Adrenal gland (tissue), 5 donors: ENCODE measurements at regions not wholly inside any gene's neighbourhood (a gene's known extent, or its start where the extent isn't known, plus 50 kb on each side); places are given as distances from the start of the nearest gene placed in this dataset.

Source experiments
- CTCF ChIP-seq, 6 experiments: fragments of 450-650 bp in 4 of 6; fragments of 200-600 bp in 2 of 6; sonication (generic) in 1 of 6; IDR thresholded peaks; 1 replicate in 5 of 6; 2 replicates in 1 of 6; pipeline versions ENCODE4 v1.5.1 to v1.8.0; 2016 to 2021; ENCODE audit warnings: antibody characterized with exemption in 6 of 6, mild to moderate bottlenecking in 2 of 6, moderate library complexity in 1 of 6
- POLR2A ChIP-seq, 2 donors: fragments of 450-650 bp; IDR thresholded peaks; one replicate each; pipeline ENCODE4 v1.6.1; 2017; ENCODE audit warnings: antibody characterized with exemption in 2 of 2, mild to moderate bottlenecking in 2 of 2, moderate library complexity in 1 of 2
- donor health status: DM: no; HTN: no; CAD: no.

- TF ChIP-seq POLR2A (IDR thresholded peaks at IDR 0.05): no peak
- no peak for TF ChIP-seq CTCF (IDR thresholded peaks at IDR 0.05)
Observed at GRCh38 chr13:29935309-29935981, 85.0 kb upstream of the UBL3 start.
